AG08395 (cell line): ENCODE measurements at regions not wholly inside any gene's neighbourhood (a gene's known extent, or its start where the extent isn't known, plus 50 kb on each side); places are given as distances from the start of the nearest gene placed in this dataset.

Source experiments
- DNase-seq: peaks from one replicate; pipeline ENCODE4 v3.0.0; 2012; ENCODE audit warnings: mixed read lengths, low spot score

GRCh38 chr9:107723015-107723414, 233.4 kb upstream of the KLF4 start:
- DNase-seq, result no peak

- no peak for DNase-seq
These were observed 232.2 kb upstream of the KLF4 start for GRCh38 chr9:107721705-107722245.

- DNase-seq, result no peak
These were observed 230.9 kb upstream of the KLF4 start for GRCh38 chr9:107720501-107720900.

GRCh38 chr9:107717529-107718314, 228.2 kb upstream of the KLF4 start:
- DNase-seq, result no peak

GRCh38 chr9:107715740-107716139, 226.2 kb upstream of the KLF4 start:
- no peak for DNase-seq

- no peak for DNase-seq
These were observed 223.9 kb upstream of the KLF4 start for GRCh38 chr9:107713470-107713869.

- no peak for DNase-seq
These were observed 222.8 kb upstream of the KLF4 start for GRCh38 chr9:107712390-107712789.

GRCh38 chr9:107711542-107711941, 222.0 kb upstream of the KLF4 start:
- DNase-seq, result peak; percentile 85

- DNase-seq, result no peak
These were observed 221.4 kb upstream of the KLF4 start for GRCh38 chr9:107710953-107711352.

- no peak for DNase-seq
These were observed 221.0 kb upstream of the KLF4 start for GRCh38 chr9:107710546-107710945.

GRCh38 chr9:107708791-107709190, 219.2 kb upstream of the KLF4 start:
- DNase-seq, result no peak

- peak; percentile 44 for DNase-seq
These were observed 218.4 kb upstream of the KLF4 start for GRCh38 chr9:107707915-107708441.

GRCh38 chr9:107707428-107707837, 217.9 kb upstream of the KLF4 start:
- DNase-seq, result peak; percentile 83

GRCh38 chr9:107706701-107707427, 217.3 kb upstream of the KLF4 start:
- no peak for DNase-seq

GRCh38 chr9:107705521-107705920, 216.0 kb upstream of the KLF4 start:
- DNase-seq, result no peak

GRCh38 chr9:107704774-107705173, 215.2 kb upstream of the KLF4 start:
- no peak for DNase-seq

- DNase-seq, result no peak
These were observed 214.1 kb upstream of the KLF4 start for GRCh38 chr9:107703651-107704050.

- DNase-seq, result peak; percentile 6
These were observed 211.3 kb upstream of the KLF4 start for GRCh38 chr9:107700847-107701246.

GRCh38 chr9:107699231-107699630, 209.7 kb upstream of the KLF4 start:
- no peak for DNase-seq

- no peak for DNase-seq
These were observed 209.2 kb upstream of the KLF4 start for GRCh38 chr9:107698779-107699178.

- DNase-seq, result no peak
These were observed 206.7 kb upstream of the KLF4 start for GRCh38 chr9:107696302-107696701.

- DNase-seq, result no peak
These were observed 204.8 kb upstream of the KLF4 start for GRCh38 chr9:107694390-107694789.
